ENCODE measurements at regions not wholly inside any gene's neighbourhood (a gene's known extent, or its start where the extent isn't known, plus 50 kb on each side); places are given as distances from the start of the nearest gene placed in this dataset.
"Not testable (repeated sequence)": the region's sequence is repeated elsewhere in the genome, so short reads cannot be mapped to it uniquely, and the experiment has no call there.

DNA sequence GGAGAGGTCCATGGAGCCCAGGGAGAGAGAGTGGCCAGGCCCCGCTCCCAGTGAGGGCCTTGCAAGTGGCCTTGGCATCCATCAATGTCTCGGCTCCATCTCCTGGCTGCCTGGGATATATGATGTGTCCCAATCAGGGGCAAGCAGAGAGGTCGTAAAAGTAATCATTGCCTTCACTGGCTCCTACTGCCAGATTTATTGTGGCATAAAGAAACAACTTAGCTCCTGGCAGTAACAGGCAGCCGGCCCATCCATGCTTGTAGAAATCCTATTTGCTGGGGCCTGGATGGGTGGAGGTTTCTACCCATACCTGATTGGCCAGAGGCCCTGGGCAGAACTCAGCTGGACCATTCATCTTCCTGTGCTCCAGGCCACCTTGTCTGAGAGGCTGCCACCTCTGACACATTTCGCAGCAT lies 272.6 kb downstream of the MATN1 start:
- DNase-seq (ENCODE audit: low spot score in 2 of 2) (peak in 1 of 2 donors; percentile 34), ATAC-seq (no peak)
- H3K4me1 Mint-ChIP-seq, result no peaks in the 10 kb centered on the region
- no peaks in the 10 kb centered on the region for H3K36me3 Mint-ChIP-seq
- H3K27ac Mint-ChIP-seq, result no peak overlapping the region
- no peak overlapping the region for H3K4me3 Mint-ChIP-seq
- no peaks in the 10 kb centered on the region for H3K9me3 Mint-ChIP-seq

DNA sequence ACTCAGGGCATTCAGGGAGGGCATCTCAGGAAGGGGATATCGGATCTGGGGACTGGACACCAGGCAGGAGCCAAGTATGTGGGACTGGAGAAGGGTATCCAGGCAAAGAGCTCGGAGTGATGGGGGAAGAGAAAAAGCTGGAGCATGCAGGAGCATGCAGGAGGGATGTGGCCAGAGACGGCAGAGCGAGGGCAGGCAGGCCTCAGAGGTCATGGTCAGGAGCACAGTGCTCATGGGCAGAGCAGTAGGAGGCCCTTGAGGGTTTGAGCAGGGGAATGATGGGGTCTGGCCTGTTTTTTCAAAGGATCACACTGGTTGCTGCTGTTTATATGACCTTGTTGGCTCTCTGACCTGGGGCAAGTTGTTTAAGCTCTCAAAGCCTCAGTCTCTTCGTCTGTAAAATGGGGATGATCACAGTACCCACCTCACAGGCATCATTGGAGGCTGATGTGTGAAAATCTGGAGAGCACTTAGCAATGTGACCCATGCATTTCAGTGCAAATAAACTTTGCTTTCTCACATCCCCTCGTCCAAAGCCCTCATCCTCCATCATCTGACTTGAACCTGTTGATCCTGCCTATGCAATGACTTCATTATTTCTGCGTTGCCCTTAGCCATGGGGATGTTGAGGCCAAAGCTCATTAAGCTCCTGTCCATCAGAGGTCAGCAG lies 273.1 kb downstream of the MATN1 start:
- no peaks in the 10 kb centered on the region for H3K36me3 Mint-ChIP-seq
- ATAC-seq (no peak), DNase-seq (ENCODE audit: low spot score in 2 of 2) (peak in 1 of 2 donors; percentile 29)
- H3K9me3 Mint-ChIP-seq, result no peaks in the 10 kb centered on the region
- H3K4me1 Mint-ChIP-seq, result no peaks in the 10 kb centered on the region
- no peak overlapping the region for H3K4me3 Mint-ChIP-seq
- no peak overlapping the region for H3K27ac Mint-ChIP-seq

DNA sequence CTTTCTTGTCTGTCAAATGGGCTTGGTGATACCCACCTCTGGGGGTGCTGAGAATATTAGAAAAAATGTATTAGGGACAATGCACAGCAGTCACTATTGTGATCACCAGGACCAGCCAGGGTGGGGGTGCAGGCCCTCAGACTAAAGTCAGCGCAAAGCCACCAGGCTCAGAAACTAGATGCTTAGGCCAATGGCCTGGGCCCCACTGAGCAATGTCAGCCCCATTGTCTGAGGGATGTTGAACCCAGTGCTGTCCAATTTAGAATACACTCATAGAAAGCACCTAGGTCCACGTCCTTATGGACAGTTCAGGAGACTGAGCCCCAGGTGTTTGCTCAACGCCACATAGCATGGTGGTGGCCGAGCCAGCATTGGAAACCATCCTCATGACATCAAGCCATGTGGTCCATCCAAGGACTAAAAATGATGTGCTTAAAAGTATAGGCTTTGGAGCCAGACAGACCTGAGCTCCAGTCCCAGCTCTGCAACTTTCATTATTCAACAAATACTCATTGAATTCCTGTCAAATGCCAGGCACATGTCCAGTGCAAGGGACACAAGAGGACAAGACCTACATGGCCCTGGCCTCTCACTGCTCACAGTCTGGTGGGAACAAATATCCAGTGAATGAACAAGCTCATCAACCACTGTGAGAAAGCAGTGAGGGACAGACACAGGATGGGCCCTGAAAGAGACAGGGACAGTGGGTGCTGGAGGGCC lies 273.8 kb downstream of the MATN1 start:
- Mint-ChIP-seq H3K4me1 (no peaks in the 10 kb centered on the region), H3K9me3 (no peaks in the 10 kb centered on the region)

DNA sequence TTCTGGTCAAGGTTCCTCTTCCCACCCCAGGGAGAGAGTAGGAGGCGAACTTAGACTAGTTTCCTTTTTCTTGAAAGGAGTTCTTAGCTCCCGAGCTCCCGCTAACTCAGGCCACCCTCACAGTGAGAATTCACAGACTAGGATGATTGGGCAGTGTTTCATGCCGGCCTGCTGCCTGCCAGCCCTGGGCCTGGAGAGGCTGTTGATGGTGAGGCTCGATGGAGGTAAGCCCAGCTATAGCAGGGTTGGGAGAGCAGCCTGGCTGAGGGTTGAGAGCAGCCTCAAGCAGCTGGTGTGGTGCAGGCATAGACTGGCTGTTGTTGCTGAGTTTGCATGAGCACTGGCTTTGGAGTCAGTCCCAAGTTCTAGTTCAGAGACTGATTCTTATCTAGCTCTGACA lies 274.4 kb downstream of the MATN1 start:
- DNase-seq (ENCODE audit: low spot score in 2 of 2), result no peak
- Mint-ChIP-seq H3K4me3 (no peak overlapping the region), H3K36me3 (no peaks in the 10 kb centered on the region), H3K9me3 (no peaks in the 10 kb centered on the region), H3K27ac (no peak overlapping the region), H3K4me1 (no peaks in the 10 kb centered on the region)
- no peak for ATAC-seq

More for the DNA sequence above, 273.8 kb downstream of the MATN1 start:
- DNase-seq (ENCODE audit: low spot score in 2 of 2), result peak in 1 of 2 donors; percentile 41
- Mint-ChIP-seq H3K36me3 (no peaks in the 10 kb centered on the region), H3K27ac (no peak overlapping the region), H3K4me3 (no peak overlapping the region)
- no peak for ATAC-seq

DNA sequence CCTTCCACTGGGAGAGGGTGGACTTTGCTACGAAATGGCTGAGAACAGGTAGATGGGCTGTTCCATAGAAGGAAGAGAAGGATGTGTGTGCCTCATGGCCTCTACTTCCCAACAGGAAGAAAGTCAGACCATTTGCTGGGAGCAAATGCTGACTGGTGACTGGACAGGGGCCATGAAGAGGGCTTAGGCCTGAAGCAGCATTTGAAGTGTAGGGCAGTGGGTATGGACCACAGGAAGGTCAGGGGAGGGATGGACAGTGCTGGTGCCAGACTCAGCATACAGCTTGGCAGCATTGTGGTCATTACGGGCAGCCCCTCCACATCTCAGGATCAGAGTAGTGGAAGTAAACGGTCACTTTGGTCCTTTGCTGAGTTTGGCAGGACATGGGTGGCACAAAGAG lies 275.7 kb downstream of the MATN1 start:
- no peaks in the 10 kb centered on the region for H3K9me3 Mint-ChIP-seq
- DNase-seq (ENCODE audit: low spot score in 2 of 2) (peak in 1 of 2 donors; percentile 30), ATAC-seq (no peak)
- no peak overlapping the region for H3K4me3 Mint-ChIP-seq
- no peaks in the 10 kb centered on the region for H3K4me1 Mint-ChIP-seq
- H3K27ac Mint-ChIP-seq, result no peak overlapping the region
- no peaks in the 10 kb centered on the region for H3K36me3 Mint-ChIP-seq

DNA sequence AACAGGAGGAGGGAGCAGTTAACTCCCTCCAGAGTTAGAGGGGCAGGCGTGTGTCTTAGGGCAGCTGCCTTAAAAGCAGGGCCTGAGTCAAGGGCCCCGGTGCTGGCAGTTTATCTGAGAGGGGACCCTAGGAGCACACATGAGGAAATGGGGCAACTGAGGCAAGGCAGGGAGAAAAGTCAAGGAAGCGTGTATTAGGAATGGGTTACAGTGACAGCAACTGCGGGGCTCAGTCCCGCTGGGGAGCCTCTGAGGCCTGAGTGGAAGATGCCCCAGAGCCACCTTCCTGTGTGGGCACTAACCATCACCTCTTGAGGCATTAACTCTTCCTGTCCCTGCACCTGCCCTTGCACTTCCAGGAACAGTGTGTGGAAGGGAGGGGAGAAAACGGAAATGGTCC lies 276.3 kb downstream of the MATN1 start:
- H3K36me3 Mint-ChIP-seq, result no peaks in the 10 kb centered on the region
- H3K4me1 Mint-ChIP-seq, result no peaks in the 10 kb centered on the region
- H3K27ac Mint-ChIP-seq, result no peak overlapping the region
- DNase-seq (ENCODE audit: low spot score in 2 of 2) (peak in 1 of 2 donors; percentile 22), ATAC-seq (no peak)
- no peak overlapping the region for H3K4me3 Mint-ChIP-seq
- no peaks in the 10 kb centered on the region for H3K9me3 Mint-ChIP-seq

DNA sequence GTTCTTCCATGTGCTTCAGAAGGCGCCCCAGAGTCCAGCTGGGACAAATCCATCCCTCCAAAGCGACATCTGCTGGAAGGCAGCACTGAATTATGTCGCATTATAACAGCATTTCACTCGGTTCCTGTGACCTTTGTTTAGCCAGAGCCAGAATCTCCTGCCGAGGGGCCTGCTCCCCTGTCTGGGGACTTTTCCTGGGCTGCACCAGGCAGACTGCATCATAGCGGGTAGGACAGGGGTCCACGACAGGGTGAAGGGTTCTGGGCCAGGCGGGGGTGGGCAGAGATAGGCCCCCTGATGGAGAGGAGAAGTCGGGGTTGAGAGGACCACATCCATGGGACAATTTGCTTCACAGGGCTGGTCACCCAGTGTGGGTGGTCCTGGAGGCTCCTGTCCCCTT lies 276.9 kb downstream of the MATN1 start:
- Mint-ChIP-seq H3K36me3 (no peaks in the 10 kb centered on the region), H3K9me3 (no peaks in the 10 kb centered on the region), H3K4me3 (no peak overlapping the region), H3K4me1 (no peaks in the 10 kb centered on the region), H3K27ac (no peak overlapping the region)
- ATAC-seq, result no peak
- no peak for DNase-seq (ENCODE audit: low spot score in 2 of 2)

DNA sequence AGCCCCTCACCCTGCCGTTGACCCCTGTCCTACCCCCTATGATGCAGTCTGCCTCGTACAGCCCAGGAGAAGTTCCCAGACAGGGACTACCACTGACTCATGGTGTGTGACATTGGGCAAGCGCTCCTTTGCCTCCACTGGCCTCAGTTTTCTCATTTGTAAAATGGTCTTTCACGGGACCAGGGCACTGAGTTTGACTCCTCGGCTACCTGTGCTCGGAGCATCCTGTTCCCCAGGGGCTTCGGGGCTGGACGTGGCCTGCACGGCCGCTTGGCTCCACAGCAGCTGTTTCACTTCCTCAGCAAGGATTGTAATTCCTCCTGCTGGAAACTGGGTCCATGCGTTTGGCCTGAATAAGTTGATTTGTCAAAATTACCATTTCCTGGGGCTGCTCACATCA lies 277.3 kb downstream of the MATN1 start:
- peak in 1 of 2 donors; percentile 20 for DNase-seq (ENCODE audit: low spot score in 2 of 2)
- H3K9me3 Mint-ChIP-seq, result no peaks in the 10 kb centered on the region

DNA sequence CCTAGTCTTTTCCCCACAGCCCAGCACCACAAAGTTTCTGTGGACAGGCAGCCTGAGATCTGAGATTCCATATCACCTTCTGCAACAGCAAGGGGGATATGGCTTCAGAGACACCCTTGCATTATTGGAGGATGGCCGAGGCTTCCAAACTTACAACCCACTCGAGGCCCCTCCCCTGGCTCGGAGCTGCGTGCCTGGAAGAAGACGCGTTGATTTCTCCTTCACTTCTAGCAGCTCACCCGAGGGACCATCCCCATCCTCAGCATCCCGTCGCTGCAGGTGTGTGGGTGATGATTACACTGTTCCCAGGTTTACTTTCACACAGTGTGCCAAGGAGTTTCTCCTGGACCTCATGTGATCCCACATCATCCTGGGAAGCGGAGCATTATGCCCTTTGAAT lies 277.9 kb downstream of the MATN1 start:
- Mint-ChIP-seq H3K9me3 (no peaks in the 10 kb centered on the region), H3K4me1 (no peaks in the 10 kb centered on the region), H3K4me3 (no peak overlapping the region), H3K36me3 (no peaks in the 10 kb centered on the region), H3K27ac (no peak overlapping the region)
- ATAC-seq (no peak), DNase-seq (ENCODE audit: low spot score in 2 of 2) (peak in 1 of 2 donors; percentile 13)

More for the DNA sequence above, 277.3 kb downstream of the MATN1 start:
- Mint-ChIP-seq H3K27ac (no peak overlapping the region), H3K4me1 (no peaks in the 10 kb centered on the region), H3K36me3 (no peaks in the 10 kb centered on the region), H3K4me3 (no peak overlapping the region)
- no peak for ATAC-seq

DNA sequence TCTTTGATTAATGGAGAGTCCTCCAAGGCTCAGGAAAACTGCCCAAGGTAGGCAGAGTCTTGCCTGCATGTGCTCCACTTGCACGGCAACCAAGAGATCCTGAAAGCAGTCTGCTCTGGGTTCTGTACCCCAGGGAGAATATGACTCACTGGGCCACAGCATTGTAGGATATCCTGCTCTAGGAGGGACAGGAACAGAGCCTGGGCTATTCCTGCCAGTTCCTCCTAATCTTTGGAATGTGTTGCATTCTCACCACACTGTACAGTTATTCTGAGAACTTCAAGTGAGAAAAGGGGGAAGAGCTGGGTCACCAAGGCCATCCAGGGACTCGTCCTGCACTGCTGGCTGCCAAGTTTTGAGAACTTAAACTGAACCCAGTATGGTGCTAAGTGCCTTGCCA lies 278.5 kb downstream of the MATN1 start:
- Mint-ChIP-seq H3K27ac (no peak overlapping the region), H3K36me3 (no peaks in the 10 kb centered on the region), H3K9me3 (no peaks in the 10 kb centered on the region), H3K4me3 (no peak overlapping the region), H3K4me1 (no peaks in the 10 kb centered on the region)
- no peak for ATAC-seq
- peak in 1 of 2 donors; percentile 26 for DNase-seq (ENCODE audit: low spot score in 2 of 2)

DNA sequence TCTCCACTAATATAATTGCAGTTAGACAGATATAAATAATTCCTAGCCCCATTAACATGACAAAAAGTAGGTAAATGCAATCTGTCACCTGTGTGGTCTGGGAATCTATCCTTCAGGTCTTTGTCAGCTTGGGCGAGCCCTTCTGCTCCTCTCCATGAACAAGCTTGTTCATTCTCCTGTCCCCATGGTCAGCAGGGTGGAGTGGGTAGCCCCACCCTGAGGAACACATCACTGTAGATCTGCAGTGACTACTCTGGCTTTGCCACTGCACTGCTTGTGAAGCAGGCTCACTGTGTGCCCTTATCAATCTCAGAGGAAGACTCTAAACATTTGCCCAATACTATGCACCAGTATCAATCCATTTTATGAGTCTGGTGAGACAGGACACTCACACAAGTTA lies 279.0 kb downstream of the MATN1 start:
- ATAC-seq (no peak), DNase-seq (ENCODE audit: low spot score in 2 of 2) (peak in 1 of 2 donors; percentile 17)
- Mint-ChIP-seq H3K9me3 (no peaks in the 10 kb centered on the region), H3K27ac (no peak overlapping the region), H3K4me1 (no peaks in the 10 kb centered on the region), H3K36me3 (no peaks in the 10 kb centered on the region), H3K4me3 (no peak overlapping the region)

DNA sequence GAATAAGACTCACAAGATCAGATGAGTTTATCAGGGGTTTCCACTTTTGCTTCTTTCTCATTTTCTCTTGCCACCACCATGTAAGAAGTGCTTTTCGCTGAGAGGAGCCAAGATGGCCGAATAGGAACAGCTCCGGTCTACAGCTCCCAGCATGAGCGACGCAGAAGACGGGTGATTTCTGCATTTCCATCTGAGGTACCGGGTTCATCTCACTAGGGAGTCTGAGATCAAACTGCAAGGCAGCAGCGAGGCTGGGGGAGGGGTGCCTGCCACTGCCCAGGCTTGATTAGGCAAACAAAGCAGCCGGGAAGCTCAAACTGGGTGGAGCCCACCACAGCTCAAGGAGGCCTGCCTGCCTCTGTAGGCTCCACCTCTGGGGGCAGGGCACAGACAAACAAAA lies 285.1 kb downstream of the MATN1 start:
- H3K36me3 Mint-ChIP-seq; ATAC-seq; DNase-seq (ENCODE audit: low spot score in 2 of 2); H3K27ac Mint-ChIP-seq; H3K4me1 Mint-ChIP-seq; H3K4me3 Mint-ChIP-seq; H3K9me3 Mint-ChIP-seq: not testable (repeated sequence)

DNA sequence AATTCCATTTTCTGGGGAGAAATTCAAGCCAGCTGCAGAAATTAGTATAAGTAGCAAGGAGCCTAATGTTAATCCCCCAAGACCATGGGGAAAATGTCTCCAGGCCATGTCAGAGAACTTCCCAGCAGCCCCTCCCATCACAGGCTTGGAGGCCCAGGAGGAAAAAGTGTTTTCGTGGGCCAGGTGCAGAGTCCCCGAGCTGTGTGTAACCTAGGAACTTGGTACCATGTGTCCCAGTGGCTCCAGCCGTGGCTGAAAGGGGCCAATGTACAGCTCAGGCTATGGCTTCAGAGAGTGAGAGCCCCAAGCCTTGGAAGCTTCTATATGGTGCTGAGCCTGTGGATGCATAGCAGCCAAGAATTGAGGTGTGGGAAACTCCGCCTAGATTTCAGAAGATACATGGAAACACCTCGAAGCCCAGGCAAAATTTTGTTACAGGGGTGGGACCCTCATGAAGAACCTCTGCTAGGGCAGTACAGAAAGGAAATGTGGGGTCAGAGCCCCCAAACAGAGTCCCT lies 286.3 kb downstream of the MATN1 start:
- H3K27ac Mint-ChIP-seq, result no peak overlapping the region

DNA sequence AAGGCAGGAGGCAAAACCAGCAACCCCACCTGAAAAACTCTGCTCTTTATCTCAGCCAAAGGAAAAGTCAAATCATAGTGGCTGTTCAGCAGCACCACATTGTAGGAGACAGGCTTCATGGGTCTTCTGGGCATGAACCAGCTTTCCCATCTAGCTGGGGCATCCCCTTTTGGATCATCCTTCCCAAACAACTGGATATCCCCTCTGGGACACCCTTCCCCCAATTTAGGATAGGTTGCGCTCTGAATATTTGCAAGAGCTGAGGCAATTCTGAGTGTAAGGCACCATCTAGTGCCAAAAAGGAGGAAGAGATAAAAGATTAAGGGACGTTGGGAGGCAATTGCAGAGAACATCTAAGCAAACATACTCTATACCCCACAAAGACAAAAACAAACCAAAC lies 295.8 kb downstream of the MATN1 start:
- DNase-seq (ENCODE audit: low spot score in 2 of 2) (no peak), ATAC-seq (no peak)
- Mint-ChIP-seq H3K9me3 (peaks cover 18% of the 10 kb centered on the region), H3K27ac (no peak overlapping the region), H3K4me1 (no peaks in the 10 kb centered on the region), H3K36me3 (no peaks in the 10 kb centered on the region), H3K4me3 (no peak overlapping the region)

More for the DNA sequence above, 286.3 kb downstream of the MATN1 start:
- Mint-ChIP-seq H3K36me3 (no peaks in the 10 kb centered on the region), H3K4me1 (no peaks in the 10 kb centered on the region), H3K4me3 (no peak overlapping the region), H3K9me3 (peaks cover 4% of the 10 kb centered on the region)
- ATAC-seq (no peak), DNase-seq (ENCODE audit: low spot score in 2 of 2) (peak in 1 of 2 donors; percentile 17)

DNA sequence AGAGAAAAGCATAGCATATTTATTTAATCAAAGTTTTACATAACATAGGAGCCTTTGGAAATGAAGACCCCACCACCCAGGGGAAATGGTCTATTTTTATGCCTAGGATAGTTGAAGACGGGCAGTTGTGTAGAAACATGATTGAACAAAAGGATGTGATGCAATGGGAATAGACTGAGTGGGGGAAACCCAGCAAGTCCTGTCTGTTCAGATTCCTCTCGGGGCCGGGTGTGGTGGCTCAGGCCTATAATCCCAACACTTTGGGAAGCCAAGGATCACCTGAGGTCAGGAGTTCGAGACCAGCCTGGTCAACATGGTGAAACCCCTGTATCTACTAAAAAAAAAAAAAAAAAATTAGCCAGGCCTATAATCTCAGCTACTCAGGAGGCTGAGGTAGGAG lies 298.3 kb downstream of the MATN1 start:
- ATAC-seq, result no peak
- H3K4me3 Mint-ChIP-seq, result no peak overlapping the region
- no peak for DNase-seq (ENCODE audit: low spot score in 2 of 2)
- H3K9me3 Mint-ChIP-seq, result peaks cover 18% of the 10 kb centered on the region
- H3K27ac Mint-ChIP-seq, result no peak overlapping the region
- no peaks in the 10 kb centered on the region for H3K4me1 Mint-ChIP-seq
- H3K36me3 Mint-ChIP-seq, result no peaks in the 10 kb centered on the region

DNA sequence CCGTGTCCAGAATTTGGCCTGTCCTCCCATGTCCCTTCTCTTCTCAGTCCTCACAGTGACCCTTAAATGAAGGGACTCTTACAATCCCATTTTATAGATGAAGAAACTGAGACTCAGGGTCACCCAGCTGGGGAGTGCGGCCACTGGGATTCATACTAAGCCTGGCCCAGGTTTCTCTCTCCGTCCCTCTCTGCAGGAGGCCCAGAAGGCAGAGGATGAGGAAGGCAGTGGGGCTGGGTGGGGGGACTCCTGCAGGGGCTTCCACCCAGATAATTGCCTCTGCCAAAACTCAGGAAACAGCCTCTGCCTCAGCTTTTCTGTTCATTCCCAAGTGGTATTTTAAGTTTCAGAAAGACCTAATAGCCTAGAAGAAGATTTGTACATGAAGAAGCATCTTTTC lies 299.8 kb downstream of the MATN1 start:
- Mint-ChIP-seq H3K4me1 (no peaks in the 10 kb centered on the region), H3K36me3 (no peaks in the 10 kb centered on the region), H3K27ac (no peak overlapping the region), H3K4me3 (no peak overlapping the region), H3K9me3 (peaks cover 14% of the 10 kb centered on the region)
- ATAC-seq (no peak), DNase-seq (ENCODE audit: low spot score in 2 of 2) (no peak)
